ENCODE measurements at regions not wholly inside any gene's neighbourhood (a gene's known extent, or its start where the extent isn't known, plus 50 kb on each side); places are given as distances from the start of the nearest gene placed in this dataset.
A peak's percentile ranks its signal among the peaks of the same experiment; 100 is the strongest.

GRCh38 chr6:106804346-106805335 is 169.9 kb downstream of the CD24 start:
- Histone ChIP-seq H3K9me3 (ENCODE audit: insufficient read depth, low read length) (peaks cover 25% of the 10 kb centered on the region; the same call in 1 of the 2 replicates), H2AFZ (ENCODE audit: low read depth, low read length, severe bottlenecking) (peak overlapping the region; percentile 55), H3K9ac (ENCODE audit: low read length) (no peak overlapping the region), H3K79me2 (ENCODE audit: insufficient read depth, low read length) (no peaks in the 10 kb centered on the region), H3F3A (ENCODE audit: insufficient read depth) (no peaks in the 10 kb centered on the region), H3K4me3 (ENCODE audit: insufficient read depth, low read length, poor library complexity, severe bottlenecking) (no peak overlapping the region), H3K27me3 (ENCODE audit: low read length) (no peaks in the 10 kb centered on the region), H4K20me1 (ENCODE audit: low read depth, low read length) (no peaks in the 10 kb centered on the region), H3K36me3 (ENCODE audit: low read length) (no peaks in the 10 kb centered on the region), H3K9me2 (replicated peaks; ENCODE audit: insufficient read depth, low read length) (no peaks in the 10 kb centered on the region), H3K27ac (ENCODE audit: low read depth, low read length) (no peak overlapping the region), H3K4me2 (ENCODE audit: low read depth, low read length, poor library complexity, severe bottlenecking) (no peak overlapping the region)
- TF ChIP-seq EZH2phosphoT487 (conservative IDR thresholded peaks at IDR 0.05; ENCODE audit: low read length), result no peak
- TF ChIP-seq, protein P1, sequence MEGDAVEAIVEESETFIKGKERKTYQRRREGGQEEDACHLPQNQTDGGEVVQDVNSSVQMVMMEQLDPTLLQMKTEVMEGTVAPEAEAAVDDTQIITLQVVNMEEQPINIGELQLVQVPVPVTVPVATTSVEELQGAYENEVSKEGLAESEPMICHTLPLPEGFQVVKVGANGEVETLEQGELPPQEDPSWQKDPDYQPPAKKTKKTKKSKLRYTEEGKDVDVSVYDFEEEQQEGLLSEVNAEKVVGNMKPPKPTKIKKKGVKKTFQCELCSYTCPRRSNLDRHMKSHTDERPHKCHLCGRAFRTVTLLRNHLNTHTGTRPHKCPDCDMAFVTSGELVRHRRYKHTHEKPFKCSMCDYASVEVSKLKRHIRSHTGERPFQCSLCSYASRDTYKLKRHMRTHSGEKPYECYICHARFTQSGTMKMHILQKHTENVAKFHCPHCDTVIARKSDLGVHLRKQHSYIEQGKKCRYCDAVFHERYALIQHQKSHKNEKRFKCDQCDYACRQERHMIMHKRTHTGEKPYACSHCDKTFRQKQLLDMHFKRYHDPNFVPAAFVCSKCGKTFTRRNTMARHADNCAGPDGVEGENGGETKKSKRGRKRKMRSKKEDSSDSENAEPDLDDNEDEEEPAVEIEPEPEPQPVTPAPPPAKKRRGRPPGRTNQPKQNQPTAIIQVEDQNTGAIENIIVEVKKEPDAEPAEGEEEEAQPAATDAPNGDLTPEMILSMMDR (IDR thresholded peaks at IDR 0.05; ENCODE audit: insufficient read depth, low read length, poor library complexity, severe bottlenecking), result no peak

GRCh38 chr6:106803188-106803587 is 171.3 kb downstream of the CD24 start:
- Histone ChIP-seq H3K27ac (ENCODE audit: low read depth, low read length) (no peak overlapping the region), H3K4me2 (ENCODE audit: low read depth, low read length, poor library complexity, severe bottlenecking) (no peak overlapping the region), H3K79me2 (ENCODE audit: insufficient read depth, low read length) (no peaks in the 10 kb centered on the region), H3K27me3 (ENCODE audit: low read length) (no peaks in the 10 kb centered on the region), H3K9me3 (ENCODE audit: insufficient read depth, low read length) (peaks cover 11% of the 10 kb centered on the region; the same call in 1 of the 2 replicates), H3K36me3 (ENCODE audit: low read length) (no peaks in the 10 kb centered on the region), H3K4me3 (ENCODE audit: insufficient read depth, low read length, poor library complexity, severe bottlenecking) (no peak overlapping the region), H2AFZ (ENCODE audit: low read depth, low read length, severe bottlenecking) (no peak overlapping the region), H3K9ac (ENCODE audit: low read length) (no peak overlapping the region), H3K9me2 (replicated peaks; ENCODE audit: insufficient read depth, low read length) (no peaks in the 10 kb centered on the region), H3F3A (ENCODE audit: insufficient read depth) (no peaks in the 10 kb centered on the region), H4K20me1 (ENCODE audit: low read depth, low read length) (no peaks in the 10 kb centered on the region)
- TF ChIP-seq, protein P1 (IDR thresholded peaks at IDR 0.05; ENCODE audit: insufficient read depth, low read length, poor library complexity, severe bottlenecking), result no peak
- TF ChIP-seq EZH2phosphoT487 (conservative IDR thresholded peaks at IDR 0.05; ENCODE audit: low read length), result no peak

DNA sequence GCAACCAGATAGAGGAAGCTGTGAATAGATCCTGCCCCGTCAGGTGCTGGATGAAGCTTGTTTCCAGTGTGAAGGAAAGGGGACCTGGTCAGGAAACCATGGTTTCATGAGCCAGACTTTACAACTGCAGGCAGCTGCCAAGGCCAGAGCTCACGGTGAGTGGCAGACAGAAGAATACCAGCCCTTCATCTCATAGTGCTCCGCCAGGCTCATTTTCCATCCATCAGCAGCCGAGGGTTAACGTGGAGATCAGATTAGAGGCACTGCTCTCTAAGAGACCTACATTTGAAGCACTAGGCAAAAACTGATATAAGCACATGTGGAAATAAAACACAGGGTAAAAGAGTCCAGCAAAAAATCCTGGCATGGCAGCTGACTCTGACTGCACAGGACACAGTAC is 172.4 kb downstream of the CD24 start:
- H3K9ac ChIP-seq (ENCODE audit: low read length), result no peak overlapping the region
- H3K4me2 ChIP-seq (ENCODE audit: low read depth, low read length, poor library complexity, severe bottlenecking), result no peak overlapping the region
- H3K9me2 ChIP-seq (replicated peaks; ENCODE audit: insufficient read depth, low read length), result no peaks in the 10 kb centered on the region
- peaks cover under 1% of the 10 kb centered on the region; the same call in 1 of the 2 replicates for H3K9me3 ChIP-seq (ENCODE audit: insufficient read depth, low read length)
- H3K4me3 ChIP-seq (ENCODE audit: insufficient read depth, low read length, poor library complexity, severe bottlenecking), result no peak overlapping the region
- H3F3A ChIP-seq (ENCODE audit: insufficient read depth), result no peaks in the 10 kb centered on the region
- H2AFZ ChIP-seq (ENCODE audit: low read depth, low read length, severe bottlenecking), result no peak overlapping the region
- TF ChIP-seq, protein P1 (IDR thresholded peaks at IDR 0.05; ENCODE audit: insufficient read depth, low read length, poor library complexity, severe bottlenecking), result no peak
- no peak for TF ChIP-seq EZH2phosphoT487 (conservative IDR thresholded peaks at IDR 0.05; ENCODE audit: low read length)
- no peaks in the 10 kb centered on the region for H3K36me3 ChIP-seq (ENCODE audit: low read length)
- H4K20me1 ChIP-seq (ENCODE audit: low read depth, low read length), result no peaks in the 10 kb centered on the region
- H3K27ac ChIP-seq (ENCODE audit: low read depth, low read length), result no peak overlapping the region
- no peaks in the 10 kb centered on the region for H3K79me2 ChIP-seq (ENCODE audit: insufficient read depth, low read length)
- no peaks in the 10 kb centered on the region for H3K27me3 ChIP-seq (ENCODE audit: low read length)

Measured in SU-DHL-6 (cell line).